HepG2 (cell line): ENCODE measurements at regions not wholly inside any gene's neighbourhood (a gene's known extent, or its start where the extent isn't known, plus 50 kb on each side); places are given as distances from the start of the nearest gene placed in this dataset.

Experiments
- CBX2 ChIP-seq, 2 experiments: fragments of 200-600 bp in 1 of 2; sonication (generic); formaldehyde crosslinking in 1 of 2; IDR thresholded peaks; 2 replicates each; pipeline versions ENCODE4 v1.7.0 to v1.8.1; 2018 to 2022; ENCODE audit warnings: low read depth in 2 of 2, low read length in 1 of 2, mild to moderate bottlenecking in 1 of 2, missing genetic modification reagents in 1 of 2
- DNMT3B ChIP-seq: conservative IDR thresholded peaks from 2 replicates; pipeline ENCODE4 v1.6.1; 2016; ENCODE audit warnings: missing biosample characterization, control low read depth
- FOXM1 ChIP-seq: sonication (generic); formaldehyde crosslinking; IDR thresholded peaks from 2 replicates; pipeline ENCODE4 v1.5.0; 2020; ENCODE audit warnings: missing genetic modification reagents
- HOXA5 ChIP-seq: sonication (generic); formaldehyde crosslinking; IDR thresholded peaks from 2 replicates; pipeline ENCODE4 v1.4.0; 2020; ENCODE audit warnings: missing genetic modification reagents
- NFE2L1 ChIP-seq: sonication (generic); formaldehyde crosslinking; IDR thresholded peaks from 2 replicates; pipeline ENCODE4 v1.4.0; 2020; ENCODE audit warnings: missing genetic modification reagents, mild to moderate bottlenecking, borderline replicate concordance
- NR3C1 ChIP-seq: sonication (generic); formaldehyde crosslinking; IDR thresholded peaks from 2 replicates; pipeline ENCODE4 v1.4.0; 2020; ENCODE audit warnings: missing genetic modification reagents
- SALL2 ChIP-seq: sonication (generic); formaldehyde crosslinking; IDR thresholded peaks from 2 replicates; pipeline ENCODE4 v1.8.1; 2023; ENCODE audit warnings: mild to moderate bottlenecking, missing genetic modification reagents, inconsistent platforms
- SATB2 ChIP-seq: sonication (generic); formaldehyde crosslinking; IDR thresholded peaks from 2 replicates; pipeline ENCODE4 v1.5.0; 2020; ENCODE audit warnings: missing genetic modification reagents
- SMAD3 ChIP-seq: sonication (generic); formaldehyde crosslinking; IDR thresholded peaks from 2 replicates; pipeline ENCODE4 v1.4.0; 2020; ENCODE audit warnings: missing genetic modification reagents
- ZBTB14 ChIP-seq: sonication (generic); formaldehyde crosslinking; IDR thresholded peaks from 2 replicates; pipeline ENCODE4 v1.4.0; 2020; ENCODE audit warnings: missing genetic modification reagents
- ZNF274 ChIP-seq: sonication (generic); formaldehyde crosslinking; IDR thresholded peaks from 2 replicates; pipeline ENCODE4 v1.5.1; 2020; ENCODE audit warnings: mild to moderate bottlenecking, missing genetic modification reagents
- ZNF318 ChIP-seq: sonication (generic); formaldehyde crosslinking; IDR thresholded peaks from 2 replicates; pipeline ENCODE4 v1.4.0; 2020; ENCODE audit warnings: mild to moderate bottlenecking, missing genetic modification reagents
- ZNF326 ChIP-seq: sonication (generic); formaldehyde crosslinking; IDR thresholded peaks from 2 replicates; pipeline ENCODE4 v1.4.0; 2020; ENCODE audit warnings: missing genetic modification reagents, borderline replicate concordance
- ZNF33A ChIP-seq: sonication (generic); formaldehyde crosslinking; IDR thresholded peaks from 2 replicates; pipeline ENCODE4 v1.5.1; 2020; ENCODE audit warnings: missing genetic modification reagents, mild to moderate bottlenecking, moderate library complexity, borderline replicate concordance
- ZNF543 ChIP-seq: sonication (generic); formaldehyde crosslinking; IDR thresholded peaks from 2 replicates; pipeline ENCODE4 v1.4.0; 2020; ENCODE audit warnings: mild to moderate bottlenecking, missing genetic modification reagents
- ZNF629 ChIP-seq: sonication (generic); formaldehyde crosslinking; conservative IDR thresholded peaks from 2 replicates; pipeline ENCODE4 v1.5.0; 2020; ENCODE audit warnings: missing genetic modification reagents
- ZNF780A ChIP-seq: sonication (generic); formaldehyde crosslinking; IDR thresholded peaks from 2 replicates; pipeline ENCODE4 v1.8.0; 2022; ENCODE audit warnings: mild to moderate bottlenecking, missing genetic modification reagents, moderate library complexity
- ZXDC ChIP-seq: sonication (generic); formaldehyde crosslinking; IDR thresholded peaks from 2 replicates; pipeline ENCODE4 v1.5.0; 2020; ENCODE audit warnings: mild to moderate bottlenecking, missing genetic modification reagents

DNA sequence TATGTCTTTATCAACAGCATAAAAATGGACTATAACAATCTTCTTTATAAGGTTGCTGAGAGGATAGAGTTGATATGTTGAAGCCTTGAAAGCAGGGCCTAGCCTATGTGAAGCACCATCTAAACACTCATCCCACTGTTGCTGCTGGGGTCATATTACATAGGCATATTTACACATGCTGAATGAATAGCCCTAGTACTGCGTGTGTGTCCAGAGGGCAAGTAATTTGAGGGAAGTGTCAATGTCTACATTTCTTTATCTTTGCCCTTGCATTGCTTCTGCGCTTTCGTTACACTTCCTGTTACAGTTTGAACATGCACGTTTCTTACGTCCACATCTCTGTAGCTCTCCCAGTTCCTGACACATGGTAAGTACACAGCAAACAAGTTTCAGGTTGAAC is 280.3 kb upstream of the ATP5MC3 start (continued):
- no peak for TF ChIP-seq ZNF318 (CRISPR knock-in tag)
- TF ChIP-seq ZNF780A (CRISPR knock-in tag) = no peak
- no peak for TF ChIP-seq CBX2 (IDR thresholded peaks at IDR 0.05; ENCODE audit: low read depth, low read length)
- TF ChIP-seq CBX2 (CRISPR knock-in tag; IDR thresholded peaks at IDR 0.05; ENCODE audit: low read depth) = no peak
- TF ChIP-seq HOXA5 (CRISPR knock-in tag) = no peak
- TF ChIP-seq FOXM1 (CRISPR knock-in tag) = no peak
- TF ChIP-seq ZNF326 (CRISPR knock-in tag) = no peak
- no peak for TF ChIP-seq NR3C1 (CRISPR knock-in tag)
- TF ChIP-seq SMAD3 = 0 out of 2 replicates have a peak, but pooled peaks have one; percentile 42
- no peak for TF ChIP-seq NFE2L1 (CRISPR knock-in tag)
- no peak for TF ChIP-seq ZNF543 (CRISPR knock-in tag)
- no peak for TF ChIP-seq ZBTB14
- no peak for TF ChIP-seq ZXDC (CRISPR knock-in tag)
- TF ChIP-seq ZNF274 (CRISPR knock-in tag) = no peak
- no peak for TF ChIP-seq SATB2 (CRISPR knock-in tag)
- no peak for TF ChIP-seq SALL2
- TF ChIP-seq ZNF33A = no peak
- no peak for TF ChIP-seq DNMT3B (CRISPR knock-in tag)
- TF ChIP-seq ZNF629 (CRISPR knock-in tag) = no peak
